ENCODE measurements at regions not wholly inside any gene's neighbourhood (a gene's known extent, or its start where the extent isn't known, plus 50 kb on each side); places are given as distances from the start of the nearest gene placed in this dataset.
"Not testable (repeated sequence)": the region's sequence is repeated elsewhere in the genome, so short reads cannot be mapped to it uniquely, and the experiment has no call there.

DNA sequence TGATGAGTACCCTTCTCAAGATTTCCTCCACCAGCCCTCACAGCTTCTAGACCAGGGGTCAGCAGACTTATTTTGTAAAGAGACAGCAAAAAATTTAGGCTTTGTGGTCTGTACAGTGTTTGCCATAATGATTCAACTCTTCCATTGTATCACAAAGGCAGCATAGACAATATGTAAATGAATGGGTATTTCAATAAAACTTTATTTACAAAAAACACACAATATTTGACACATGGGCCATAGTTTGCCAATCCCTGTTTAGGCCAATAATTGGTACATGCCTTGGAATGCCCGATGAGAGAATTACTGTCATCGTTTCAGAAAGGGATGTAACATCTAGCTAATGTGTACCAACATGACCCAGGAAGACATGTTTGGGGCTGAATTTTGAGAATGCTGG is 178.9 kb upstream of the GALNT2 start:
- no peak for DNase-seq

- DNase-seq: no peak
These were observed 178.5 kb upstream of the GALNT2 start for GRCh38 chr1:229888561-229889001.

GRCh38 chr1:229889031-229889517 is 178.0 kb upstream of the GALNT2 start:
- DNase-seq: no peak

- DNase-seq: no peak
These were observed 175.8 kb upstream of the GALNT2 start for GRCh38 chr1:229891227-229891626.

GRCh38 chr1:229892515-229893117 is 174.4 kb upstream of the GALNT2 start:
- DNase-seq: no peak

DNA sequence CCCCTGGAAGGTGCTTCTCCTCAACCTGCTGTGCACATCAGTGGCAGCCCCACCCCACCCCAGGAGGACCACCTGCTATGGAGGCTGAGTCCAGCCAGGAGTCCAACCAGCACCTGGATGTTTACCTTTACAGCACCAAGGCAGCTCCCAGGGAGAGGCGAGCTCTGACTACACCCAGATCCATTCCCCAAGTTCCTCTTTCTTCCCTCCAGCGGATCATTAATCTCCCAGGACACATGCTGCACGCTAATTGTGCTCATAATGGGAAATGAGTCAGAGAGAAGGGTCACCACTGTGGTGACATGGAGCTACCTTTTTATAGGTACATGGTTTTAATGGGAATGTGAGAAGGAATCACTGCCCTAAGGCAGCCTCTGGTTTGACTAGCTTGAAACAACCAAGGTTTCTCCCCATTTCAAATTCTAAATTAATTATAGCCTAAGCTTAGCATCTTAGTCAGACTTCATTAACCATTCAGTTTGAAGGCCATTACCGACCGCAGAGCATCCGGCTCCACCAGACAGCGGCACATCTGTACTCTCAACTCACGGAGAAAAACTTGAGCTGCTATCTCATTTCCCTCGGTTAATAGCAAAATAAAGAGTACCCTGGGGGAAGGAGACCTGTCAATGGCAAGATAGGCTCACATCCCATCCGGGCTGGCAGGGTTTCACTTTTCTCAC is 173.1 kb upstream of the GALNT2 start:
- DNase-seq: no peak

DNA sequence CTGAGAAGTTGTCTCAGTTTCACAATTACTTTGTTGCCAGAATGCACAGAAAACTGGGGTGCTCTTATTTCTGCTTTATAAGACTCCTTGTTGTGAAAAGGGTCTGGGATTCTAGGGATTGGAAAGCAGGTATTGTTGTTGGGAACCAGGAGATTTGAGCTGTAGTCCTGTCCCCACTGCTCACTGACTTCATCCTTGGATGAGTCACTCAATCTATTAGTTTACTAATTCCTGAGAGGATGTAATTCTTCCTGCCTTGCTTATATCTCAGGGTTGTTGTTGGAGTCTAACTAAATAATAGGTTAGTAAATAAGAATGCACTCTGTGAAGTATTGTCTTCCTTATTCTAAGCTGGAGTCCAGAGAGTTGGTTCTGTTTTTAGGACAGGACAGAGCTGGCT is 172.5 kb upstream of the GALNT2 start:
- no peak for DNase-seq

DNA sequence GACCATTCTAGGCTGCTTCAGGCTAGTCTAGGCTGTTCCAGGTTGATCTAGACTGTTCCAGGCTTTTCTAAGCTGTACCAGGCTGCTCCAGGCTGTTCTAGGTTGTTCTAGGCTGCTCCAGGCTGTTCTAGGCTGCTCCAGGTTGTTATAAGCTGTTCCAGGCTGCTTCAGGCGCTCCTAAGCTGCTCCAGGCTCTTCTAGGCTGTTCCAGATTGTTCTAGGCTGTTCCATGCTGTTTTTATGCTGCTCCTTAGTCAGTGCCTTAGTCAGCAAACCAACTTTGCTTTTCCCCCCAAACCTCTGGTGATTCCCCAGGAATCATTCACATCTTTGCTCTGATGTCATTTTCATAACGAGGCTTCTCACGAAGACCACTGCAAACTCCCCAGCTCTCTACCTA is 171.4 kb upstream of the GALNT2 start:
- DNase-seq: no peak

- DNase-seq: no peak
These were observed 170.7 kb upstream of the GALNT2 start for GRCh38 chr1:229896306-229896705.

- no peak for DNase-seq
These were observed 170.2 kb upstream of the GALNT2 start for GRCh38 chr1:229896861-229897260.

DNA sequence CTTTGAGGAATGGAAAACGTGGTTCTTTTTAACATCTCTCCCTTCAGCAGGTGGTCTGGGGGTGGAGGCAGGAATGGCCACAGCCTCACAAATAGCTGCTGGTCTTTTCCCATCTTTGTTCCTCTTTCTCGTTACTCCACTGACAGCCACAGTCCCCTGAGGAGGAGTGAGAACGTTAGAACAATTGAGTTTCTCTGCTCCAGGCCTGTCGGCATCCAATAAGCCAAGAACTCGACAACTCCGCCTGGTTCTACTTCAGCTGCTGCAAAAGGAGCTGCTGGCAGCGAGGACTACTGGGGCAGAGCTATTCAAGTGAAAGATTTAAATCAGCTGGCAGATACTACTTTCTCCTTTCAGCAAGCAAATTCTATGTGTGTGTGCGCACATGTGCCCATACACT is 169.5 kb upstream of the GALNT2 start:
- DNase-seq: no peak

- no peak for DNase-seq
These were observed 166.8 kb upstream of the GALNT2 start for GRCh38 chr1:229900220-229900619.

- DNase-seq: no peak
These were observed 161.9 kb upstream of the GALNT2 start for GRCh38 chr1:229905031-229905545.

DNA sequence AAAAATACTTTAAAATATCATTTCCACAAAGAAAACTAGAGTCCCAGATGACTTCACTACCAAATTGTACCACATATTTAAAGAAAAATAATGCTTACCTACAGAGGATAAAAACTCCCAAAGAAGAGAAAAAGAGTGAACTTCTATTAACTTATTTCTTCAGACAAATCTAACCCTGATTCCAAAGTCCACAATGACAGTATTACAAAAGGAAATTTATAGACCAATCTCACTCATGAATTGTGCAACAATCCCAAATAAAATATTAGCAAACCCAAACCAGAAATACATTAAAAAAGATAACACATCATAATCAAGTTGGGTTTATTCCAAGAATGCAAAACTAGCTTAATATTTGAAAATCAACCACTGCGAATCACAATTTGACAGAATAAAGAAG is 161.4 kb upstream of the GALNT2 start:
- no peak for DNase-seq

DNA sequence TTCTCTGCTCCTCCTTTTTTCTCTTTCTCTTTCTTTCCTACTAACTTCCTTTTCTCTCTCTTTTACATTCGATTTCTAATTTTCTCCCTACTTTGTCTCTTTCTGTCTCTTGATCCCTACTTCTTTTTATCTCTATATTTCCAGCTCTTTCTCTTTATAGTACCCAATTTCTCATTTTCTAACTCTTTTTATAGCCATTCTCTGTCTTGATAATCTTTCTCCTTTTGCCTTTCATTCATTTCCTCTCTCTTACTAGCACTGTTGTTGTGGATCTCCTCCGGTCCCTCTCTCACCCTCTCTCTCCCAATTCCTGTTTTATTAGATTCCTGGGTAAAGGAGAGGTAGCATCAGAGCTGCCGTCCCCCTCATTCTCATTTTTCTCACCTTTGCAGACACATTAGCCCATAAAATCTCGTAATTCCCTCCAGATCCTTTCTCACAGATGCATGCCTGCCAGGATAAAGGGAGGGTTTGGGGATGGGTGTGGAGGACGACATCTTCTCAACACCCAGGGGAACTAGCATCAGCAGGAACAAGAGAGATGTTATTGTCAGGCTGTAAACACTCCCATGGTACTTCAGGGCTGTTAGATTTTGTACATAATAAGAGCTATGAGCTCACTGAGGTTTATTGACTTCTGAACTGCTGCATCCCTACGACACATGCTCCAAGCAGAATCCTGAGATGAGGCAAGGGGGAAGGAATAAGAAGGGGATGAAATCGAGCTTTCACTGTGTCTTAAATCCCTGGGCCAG is 159.0 kb upstream of the GALNT2 start:
- DNase-seq: no peak

- DNase-seq: no peak
These were observed 158.3 kb upstream of the GALNT2 start for GRCh38 chr1:229908689-229909088.

- no peak for DNase-seq
These were observed 153.5 kb upstream of the GALNT2 start for GRCh38 chr1:229913489-229913888.

- DNase-seq: not testable (repeated sequence)
These were observed 147.6 kb upstream of the GALNT2 start for GRCh38 chr1:229919488-229919887.

DNA sequence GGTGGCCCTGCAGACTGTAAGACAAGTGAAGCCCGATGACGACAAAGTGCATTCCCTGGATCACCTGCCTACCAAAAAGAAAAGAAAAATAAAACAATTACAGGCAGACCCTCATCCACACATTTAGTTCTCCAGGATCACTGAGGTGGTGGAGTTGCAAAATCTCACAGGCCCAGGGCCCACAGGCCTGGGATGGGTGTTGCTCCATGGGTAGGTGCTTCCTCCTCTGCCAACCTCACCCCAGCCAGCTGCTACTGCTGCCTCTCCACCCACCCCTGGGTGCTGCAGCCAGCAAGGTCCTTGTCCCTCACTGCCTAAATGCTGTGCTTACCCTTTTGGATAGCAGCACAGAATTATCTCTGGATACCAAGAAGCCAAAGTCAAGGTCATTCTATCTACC is 146.4 kb upstream of the GALNT2 start:
- DNase-seq: no peak

DNA sequence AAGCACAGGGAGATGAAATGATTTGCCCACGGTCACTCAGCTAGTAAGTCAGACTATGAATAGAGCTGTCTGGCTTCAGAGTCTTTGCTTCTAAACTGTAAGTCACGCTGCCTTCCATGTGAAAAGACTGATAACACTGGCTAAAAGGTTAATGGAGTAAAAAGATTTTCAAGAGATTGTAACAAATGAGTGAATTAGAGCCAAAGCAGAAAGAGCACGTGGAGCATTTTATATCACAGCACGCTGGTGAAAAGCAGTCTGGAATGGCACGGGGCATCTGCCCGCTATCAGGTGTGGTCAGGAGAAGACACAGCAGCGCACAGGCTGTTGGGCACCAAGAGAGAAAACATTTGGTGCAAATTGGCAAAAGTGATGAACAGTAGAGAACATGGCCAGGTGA is 144.8 kb upstream of the GALNT2 start:
- no peak for DNase-seq

DNA sequence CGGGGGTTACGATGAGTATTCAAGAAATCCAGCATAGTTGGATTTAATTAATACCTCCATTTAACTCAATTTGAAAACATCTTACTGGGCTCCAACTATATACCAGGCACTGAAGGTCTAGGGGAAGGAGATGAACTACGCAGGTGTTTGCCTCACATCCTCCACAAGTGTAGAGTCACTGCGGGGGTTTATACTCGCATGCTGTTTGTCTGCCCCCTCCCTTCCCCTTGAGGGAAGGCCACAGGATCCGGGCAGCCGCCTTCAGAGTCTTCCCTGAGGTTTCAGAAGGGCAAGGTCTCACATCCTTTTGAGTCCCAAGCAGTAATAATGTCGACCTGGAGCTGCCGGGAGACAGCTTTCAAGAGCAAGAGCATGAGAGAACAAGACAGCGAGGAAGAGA is 142.4 kb upstream of the GALNT2 start:
- DNase-seq: no peak

- no peak for DNase-seq
These were observed 138.3 kb upstream of the GALNT2 start for GRCh38 chr1:229928767-229929166.

GRCh38 chr1:229931751-229932150 is 135.3 kb upstream of the GALNT2 start:
- not testable (repeated sequence) for DNase-seq

DNA sequence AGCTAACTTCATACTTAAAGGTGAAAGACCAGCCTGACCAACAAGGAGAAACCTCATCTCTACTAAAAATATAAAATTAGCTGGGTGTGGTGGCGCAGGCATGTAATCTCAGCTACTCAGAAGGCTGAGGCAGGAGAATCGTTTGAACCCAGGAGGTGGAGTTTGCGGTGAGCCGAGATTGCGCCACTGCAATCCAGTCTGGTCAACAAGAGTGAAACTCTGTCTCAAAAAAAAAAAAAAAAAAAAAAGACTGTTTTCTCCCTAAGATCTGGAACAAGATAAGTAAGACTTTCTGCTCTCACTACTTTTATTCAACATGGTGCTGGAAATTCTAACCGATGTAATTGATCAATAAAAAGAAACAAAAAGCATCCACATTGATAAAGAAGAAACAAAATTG is 131.9 kb upstream of the GALNT2 start:
- not testable (repeated sequence) for DNase-seq

All from activated T-cell treated with anti-CD3 and anti-CD28 coated beads, Interleukin-2, amount 50 U/mL, for 48 hours (primary cell).